HepG2 (cell line): ENCODE measurements at regions not wholly inside any gene's neighbourhood (a gene's known extent, or its start where the extent isn't known, plus 50 kb on each side); places are given as distances from the start of the nearest gene placed in this dataset.
A peak's percentile ranks its signal among the peaks of the same experiment; 100 is the strongest.

ENCODE experiments used
- ATAC-seq: fragments of 200-7000 bp; cut with Tn5 transposase; 3 replicates; pipeline ENCODE4 v1.9.1; 2020; ENCODE audit warnings: mild to moderate bottlenecking, moderate library complexity
- BruUV-seq: library from RNA; stranded (reverse); fragments of 400-500 nt; replicated peaks from 2 replicates; lab custom pipeline; 2021; lab: Mats Ljungman, UMichigan
- CTCF ChIA-PET: fragments of 300-600 bp; formaldehyde crosslinking; extraction: SDS; loops from one replicate; lab custom pipeline; 2021; ENCODE audit warnings: low total read pairs, inconsistent platforms, low intra/inter-chr PET ratio; lab: Yijun Ruan, JAX
- POLR2A ChIA-PET: fragments of 350-600 bp; sonication (Branson Sonifier 250); formaldehyde crosslinking; loops from one replicate; lab custom pipeline; 2020; ENCODE audit warnings: antibody characterized with exemption, inconsistent platforms; lab: Yijun Ruan, JAX
- DNase-seq: peaks from one replicate; pipeline ENCODE4 v3.0.0-alpha.2; 2015; ENCODE audit warnings: low spot score
- FAIRE-seq: peaks from 3 replicates; lab custom pipeline; 2011; peaks lifted over from hg19 to GRCh38; lab: Jason Lieb, UNC
- H2AFZ ChIP-seq: one replicate; pipeline ENCODE4 v1.6.1; 2011; ENCODE audit warnings: low read length, inconsistent platforms
- H3K27ac ChIP-seq: fragments of 300-600 bp; 3 replicates; pipeline ENCODE4 v1.8.0; 2011; ENCODE audit warnings: mixed run types, mild to moderate bottlenecking, mixed read lengths, low read length, inconsistent platforms; ENCODE audit not compliant: insufficient read depth; ENCODE audit errors: extremely low read length
- H3K27me3 ChIP-seq, 2 experiments: fragments of 200-600 bp in 1 of 2; 2 replicates in 1 of 2; 3 replicates in 1 of 2; pipeline versions ENCODE4 v1.6.0 to v1.8.0; 2011; ENCODE audit warnings: low read length in 2 of 2, mild to moderate bottlenecking in 2 of 2, moderate library complexity in 2 of 2, inconsistent platforms in 1 of 2; ENCODE audit not compliant: insufficient read depth in 2 of 2, control insufficient read depth in 1 of 2
- H3K36me3 ChIP-seq, 2 experiments: fragments of 200-600 bp in 1 of 2; replicated peaks in 1 of 2; 2 replicates in 1 of 2; 3 replicates in 1 of 2; pipeline versions ENCODE4 v1.5.1 to v1.8.0; 2011; ENCODE audit warnings: low read length in 2 of 2, inconsistent platforms in 1 of 2; ENCODE audit not compliant: insufficient read depth in 2 of 2, control insufficient read depth in 1 of 2
- H3K4me1 ChIP-seq: 2 replicates; pipeline ENCODE4 v1.5.1; 2012; ENCODE audit warnings: low read length, inconsistent platforms; ENCODE audit not compliant: insufficient read depth
- H3K4me2 ChIP-seq: 2 replicates; pipeline ENCODE4 v1.6.0; 2011; ENCODE audit warnings: low read depth, low read length, inconsistent platforms
- H3K4me3 ChIP-seq, 3 experiments: fragments of 200-600 bp in 1 of 3; sonication (generic), shearing (Covaris generic) in 1 of 3; replicated peaks in 1 of 3; 2 replicates each; pipeline ENCODE4 v1.5.1; 2011 to 2016; ENCODE audit warnings: low read length in 3 of 3, inconsistent platforms in 2 of 3, low read depth in 2 of 3, mild to moderate bottlenecking in 2 of 3, control low read depth in 1 of 3, mixed read lengths in 1 of 3; ENCODE audit not compliant: insufficient read depth in 1 of 3
- H3K79me2 ChIP-seq: one replicate; pipeline ENCODE4 v1.6.1; 2011; ENCODE audit warnings: low read length, inconsistent platforms; ENCODE audit not compliant: insufficient read depth
- H3K9ac ChIP-seq: 2 replicates; pipeline ENCODE4 v1.6.0; 2011; ENCODE audit warnings: mild to moderate bottlenecking, low read depth, low read length, inconsistent platforms; ENCODE audit not compliant: insufficient read depth
- H3K9me3 ChIP-seq: 2 replicates; pipeline ENCODE4 v1.5.1; 2012; ENCODE audit warnings: mild to moderate bottlenecking, low read length
- H4K20me1 ChIP-seq: 2 replicates; pipeline ENCODE4 v1.6.0; 2011; ENCODE audit warnings: inconsistent platforms, mild to moderate bottlenecking, low read length, moderate library complexity; ENCODE audit not compliant: insufficient read depth
- ADNP ChIP-seq: sonication (generic); formaldehyde crosslinking; IDR thresholded peaks from 2 replicates; pipeline ENCODE4 v1.4.0; 2020; ENCODE audit warnings: missing genetic modification reagents
- ARID5B ChIP-seq: IDR thresholded peaks from 2 replicates; pipeline ENCODE4 v1.4.0; 2020; ENCODE audit warnings: mild to moderate bottlenecking, missing genetic modification reagents
- ELF4 ChIP-seq: sonication (generic); formaldehyde crosslinking; IDR thresholded peaks from 2 replicates; pipeline ENCODE4 v1.5.0; 2020; ENCODE audit warnings: missing genetic modification reagents, mild to moderate bottlenecking, moderate library complexity, borderline replicate concordance
- FUBP1 ChIP-seq: sonication (generic); formaldehyde crosslinking; IDR thresholded peaks from 2 replicates; pipeline ENCODE4 v1.5.1; 2020; ENCODE audit warnings: missing genetic modification reagents, mild to moderate bottlenecking, borderline replicate concordance
- HNF4A ChIP-seq: sonication (generic); formaldehyde crosslinking; IDR thresholded peaks from 2 replicates; pipeline ENCODE4 v1.4.0; 2020; ENCODE audit warnings: missing genetic modification reagents
- HOXD1 ChIP-seq: sonication (generic); formaldehyde crosslinking; IDR thresholded peaks from 2 replicates; pipeline ENCODE4 v1.5.0; 2020; ENCODE audit warnings: missing genetic modification reagents
- KLF6 ChIP-seq: IDR thresholded peaks from 2 replicates; pipeline ENCODE4 v1.8.0; 2016; ENCODE audit warnings: missing biosample characterization, missing genetic modification reagents
- MED1 ChIP-seq: sonication (generic); formaldehyde crosslinking; IDR thresholded peaks from 2 replicates; pipeline ENCODE4 v1.4.0; 2020; ENCODE audit warnings: missing genetic modification reagents
- ONECUT2 ChIP-seq: sonication (generic); formaldehyde crosslinking; IDR thresholded peaks from 2 replicates; pipeline ENCODE4 v1.4.0; 2020; ENCODE audit warnings: missing genetic modification reagents
- RARA ChIP-seq: IDR thresholded peaks from 2 replicates; pipeline ENCODE4 v1.6.1; 2016; ENCODE audit warnings: missing genetic modification reagents, missing compliant biosample characterization
- SALL1 ChIP-seq: sonication (generic); formaldehyde crosslinking; IDR thresholded peaks from 2 replicates; pipeline ENCODE4 v1.8.0; 2022; ENCODE audit warnings: mild to moderate bottlenecking, missing genetic modification reagents
- SRF ChIP-seq: IDR thresholded peaks from 2 replicates; pipeline ENCODE4 v1.6.1; 2011; ENCODE audit warnings: mild to moderate bottlenecking, low read depth, low read length, moderate library complexity
- TCF7L2 ChIP-seq: IDR thresholded peaks from 2 replicates; pipeline ENCODE4 v1.6.1; 2011; ENCODE audit warnings: mild to moderate bottlenecking, low read depth, low read length, moderate library complexity
- U2AF1 ChIP-seq: fragments of 200-400 bp; formaldehyde crosslinking; optimal IDR thresholded peaks from 2 replicates; pipeline ENCODE3; 2017; ENCODE audit warnings: mild to moderate bottlenecking, low read depth, low read length
- ZMYM4 ChIP-seq: sonication (generic); formaldehyde crosslinking; IDR thresholded peaks from 2 replicates; pipeline ENCODE4 v1.8.1; 2023; ENCODE audit warnings: mild to moderate bottlenecking, missing genetic modification reagents
- ZNF160 ChIP-seq: sonication (generic); formaldehyde crosslinking; IDR thresholded peaks from 2 replicates; pipeline ENCODE4 v1.8.0; 2022; ENCODE audit warnings: mild to moderate bottlenecking, inconsistent platforms, missing genetic modification reagents
- ZNF382 ChIP-seq: sonication (generic); formaldehyde crosslinking; IDR thresholded peaks from 2 replicates; pipeline ENCODE4 v1.5.0; 2020; ENCODE audit warnings: missing genetic modification reagents, mild to moderate bottlenecking, borderline replicate concordance
- ZNF383 ChIP-seq: sonication (generic); formaldehyde crosslinking; IDR thresholded peaks from 2 replicates; pipeline ENCODE4 v1.4.0; 2020; ENCODE audit warnings: missing genetic modification reagents, mild to moderate bottlenecking, borderline replicate concordance
- ZNF556 ChIP-seq: sonication (generic); formaldehyde crosslinking; IDR thresholded peaks from 2 replicates; pipeline ENCODE4 v1.4.0; 2020; ENCODE audit warnings: mild to moderate bottlenecking, missing genetic modification reagents, borderline replicate concordance
- ZNF749 ChIP-seq: sonication (generic); formaldehyde crosslinking; IDR thresholded peaks from 2 replicates; pipeline ENCODE4 v1.8.0; 2022; ENCODE audit warnings: mild to moderate bottlenecking, missing genetic modification reagents, moderate library complexity, borderline replicate concordance
- ZNF773 ChIP-seq: sonication (generic); formaldehyde crosslinking; IDR thresholded peaks from 2 replicates; pipeline ENCODE4 v1.4.0; 2020; ENCODE audit warnings: missing genetic modification reagents, borderline replicate concordance
- ZNF782 ChIP-seq: sonication (generic); formaldehyde crosslinking; IDR thresholded peaks from 2 replicates; pipeline ENCODE4 v1.4.0; 2020; ENCODE audit warnings: missing genetic modification reagents, mild to moderate bottlenecking, borderline replicate concordance
- ZSCAN22 ChIP-seq: sonication (generic); formaldehyde crosslinking; IDR thresholded peaks from 2 replicates; pipeline ENCODE4 v1.4.0; 2020; ENCODE audit warnings: mild to moderate bottlenecking, missing genetic modification reagents
- WGBS: methylation state at CpG from one replicate; pipeline ENCODE4 v1.1.6; 2017; ENCODE audit warnings: low lambda C conversion rate; 5-methylcytosine and 5-hydroxymethylcytosine counted together
- in situ Hi-C: cut with HindIII; loops from 2 replicates; pipeline ENCODE4 v1.10.0; 2017; ENCODE audit warnings: low pct_unique_long_range_greater_than_20kb; ENCODE audit not compliant: extremely low pct_ligation_motif_present
- intact Hi-C: fragments of 100-400 bp; cut with micrococcal nuclease; formaldehyde crosslinking; loops from one replicate; pipeline ENCODE4 v1.10.0; 2022; ENCODE audit not compliant: unreplicated experiment

GRCh38 chr6:149136913-149137286 lies 180.6 kb upstream of the TAB2 start:
- no TSS peak for BruUV-seq
- FAIRE-seq: no peak
- in situ Hi-C loops: no loop called here
- intact Hi-C loops: no loop called here
- Histone ChIP-seq H3K79me2 (no peaks in the 10 kb centered on the region), H3K4me1 (peaks cover 11% of the 10 kb centered on the region; the same call in 1 of the 2 replicates), H3K27me3 (peaks cover 0 to 19% of the 10 kb centered on the region in 2 experiments; a peak in 3 of 5 replicates), H4K20me1 (no peaks in the 10 kb centered on the region), H3K9ac (no peak overlapping the region), H3K4me3 (no peak overlapping the region), H3K27ac (no peak overlapping the region), H2AFZ (no peak overlapping the region), H3K36me3 (no peaks in the 10 kb centered on the region), H3K9me3 (no peaks in the 10 kb centered on the region), H3K4me2 (0 out of 2 replicates have a peak overlapping the region, but pooled peaks have one; percentile 13)
- CTCF ChIA-PET: no interaction called here
- DNase-seq: peak; percentile 20
- POLR2A ChIA-PET: no interaction called here
- 46% methylated on average over 2 of the region's 2 CpGs for WGBS
- peak; percentile 91 for ATAC-seq
- TF ChIP-seq ZNF773: no peak
- peak; percentile 66 for TF ChIP-seq HNF4A (CRISPR knock-in tag)
- TF ChIP-seq TCF7L2: no peak
- peak; percentile 39; the same call in 1 of the 2 replicates for TF ChIP-seq ARID5B
- TF ChIP-seq ZNF782 (CRISPR knock-in tag): no peak
- TF ChIP-seq ZNF749 (CRISPR knock-in tag): no peak
- TF ChIP-seq ZNF556 (CRISPR knock-in tag): no peak
- 0 out of 2 replicates have a peak, but pooled peaks have one; percentile 13 for TF ChIP-seq SALL1 (CRISPR knock-in tag)
- no peak for TF ChIP-seq ADNP (CRISPR knock-in tag)
- TF ChIP-seq RARA (CRISPR knock-in tag): no peak
- no peak for TF ChIP-seq ZNF382 (CRISPR knock-in tag)
- TF ChIP-seq ZNF160 (CRISPR knock-in tag): no peak
- TF ChIP-seq KLF6 (CRISPR knock-in tag): no peak
- no peak for TF ChIP-seq ZSCAN22
- TF ChIP-seq ZMYM4 (CRISPR knock-in tag): peak; percentile 47; the same call in 1 of the 2 replicates
- no peak for TF ChIP-seq FUBP1 (CRISPR knock-in tag)
- no peak for TF ChIP-seq U2AF1
- peak; percentile 78 for TF ChIP-seq ONECUT2 (CRISPR knock-in tag)
- no peak for TF ChIP-seq SRF
- no peak for TF ChIP-seq HOXD1
- peak; percentile 43; the same call in 1 of the 2 replicates for TF ChIP-seq ZNF383 (CRISPR knock-in tag)
- TF ChIP-seq MED1 (CRISPR knock-in tag): no peak
- no peak for TF ChIP-seq ELF4
